GM21825 (cell line): ENCODE measurements at regions not wholly inside any gene's neighbourhood (a gene's known extent, or its start where the extent isn't known, plus 50 kb on each side); places are given as distances from the start of the nearest gene placed in this dataset.

Experiments used
- ATAC-seq: cut with Tn5 transposase; IDR thresholded peaks from one replicate; pipeline ENCODE4 v1.9.1; 2021; ENCODE audit warnings: mild to moderate bottlenecking, moderate library complexity; ENCODE audit not compliant: unreplicated experiment

- no peak for ATAC-seq
These were observed 326.2 kb upstream of the MSX2 start for GRCh38 chr5:174398171-174398570.

GRCh38 chr5:174399411-174399810 is 325.0 kb upstream of the MSX2 start:
- ATAC-seq: no peak

DNA sequence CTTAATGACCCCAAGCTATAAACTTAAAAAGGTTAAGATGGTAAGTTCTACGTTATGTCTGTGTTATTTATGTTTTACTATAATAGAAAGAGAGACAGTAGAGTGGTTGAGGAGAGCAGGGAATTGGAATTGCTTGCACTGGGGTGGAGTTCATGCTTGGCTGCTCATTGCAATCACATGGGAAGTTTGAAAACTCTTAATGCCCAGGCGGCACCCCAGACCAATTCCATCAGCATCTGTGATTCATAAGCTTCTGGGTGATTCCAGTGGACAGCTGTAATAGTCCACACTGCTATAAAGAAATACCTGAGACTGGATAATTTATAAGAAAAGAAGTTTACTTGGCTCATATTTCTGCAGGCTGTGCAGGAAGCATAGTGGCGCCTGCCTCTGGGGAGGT is 323.9 kb upstream of the MSX2 start:
- no peak for ATAC-seq

DNA sequence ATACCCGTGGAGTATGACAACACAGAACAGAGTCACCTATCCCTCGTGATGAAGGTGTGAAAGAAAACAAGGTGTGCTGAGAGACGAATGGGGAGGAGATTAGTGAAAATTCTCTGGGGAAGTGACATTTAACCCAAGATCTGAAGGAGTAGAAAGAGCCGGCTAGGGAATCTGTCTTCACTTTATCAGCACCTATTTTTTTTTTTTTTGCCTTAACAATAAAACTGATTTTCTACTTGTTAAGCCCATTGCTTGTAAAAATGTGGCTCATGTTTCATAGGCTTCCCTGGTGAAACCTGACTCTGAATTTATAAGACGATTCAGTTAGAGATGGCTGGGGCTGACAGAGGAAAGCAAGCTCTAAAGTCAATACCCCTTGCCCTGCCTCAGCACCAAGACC is 322.6 kb upstream of the MSX2 start:
- no peak for ATAC-seq

GRCh38 chr5:174402222-174402812 is 322.1 kb upstream of the MSX2 start:
- no peak for ATAC-seq

DNA sequence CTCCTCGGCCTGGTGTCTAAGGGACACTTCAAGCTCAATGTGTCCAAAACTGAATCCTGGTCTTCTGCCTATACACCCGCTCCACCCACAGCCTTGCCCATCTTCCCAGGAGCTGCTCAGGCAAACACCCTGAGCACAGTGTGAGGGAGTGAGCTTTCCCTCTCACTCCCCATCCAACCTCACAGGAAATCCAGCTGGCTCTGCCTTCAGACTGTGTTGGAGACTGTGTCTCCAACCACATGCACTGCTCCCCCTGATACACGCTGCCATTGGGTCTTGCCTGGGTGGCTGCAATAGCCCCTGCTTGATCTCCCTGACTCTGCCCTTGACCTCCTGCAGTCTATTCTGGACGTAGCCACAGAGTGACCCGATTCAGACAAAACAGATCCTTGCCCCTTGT is 319.5 kb upstream of the MSX2 start:
- no peak for ATAC-seq

GRCh38 chr5:174409070-174409469 is 315.3 kb upstream of the MSX2 start:
- no peak for ATAC-seq

DNA sequence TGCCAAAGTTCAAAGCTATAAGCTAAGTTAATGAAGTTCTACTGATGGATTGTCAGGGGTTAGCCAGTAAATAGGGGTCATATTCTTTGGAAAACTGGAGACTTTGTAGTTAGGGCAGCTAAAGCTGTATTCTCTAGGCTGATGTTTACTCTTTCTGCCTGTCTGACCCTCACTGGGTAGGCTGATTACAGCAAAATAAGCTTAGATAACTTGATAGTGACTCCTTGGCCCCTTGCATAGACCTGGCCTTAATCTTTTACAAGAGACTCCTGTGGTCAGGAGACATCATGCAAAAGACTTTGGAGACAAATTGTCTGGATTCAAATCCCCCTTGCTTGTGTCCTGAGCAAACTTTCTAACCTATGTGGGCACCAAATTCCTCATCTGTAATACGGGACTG is 314.4 kb upstream of the MSX2 start:
- ATAC-seq: no peak

GRCh38 chr5:174410716-174411478 is 313.5 kb upstream of the MSX2 start:
- no peak for ATAC-seq

DNA sequence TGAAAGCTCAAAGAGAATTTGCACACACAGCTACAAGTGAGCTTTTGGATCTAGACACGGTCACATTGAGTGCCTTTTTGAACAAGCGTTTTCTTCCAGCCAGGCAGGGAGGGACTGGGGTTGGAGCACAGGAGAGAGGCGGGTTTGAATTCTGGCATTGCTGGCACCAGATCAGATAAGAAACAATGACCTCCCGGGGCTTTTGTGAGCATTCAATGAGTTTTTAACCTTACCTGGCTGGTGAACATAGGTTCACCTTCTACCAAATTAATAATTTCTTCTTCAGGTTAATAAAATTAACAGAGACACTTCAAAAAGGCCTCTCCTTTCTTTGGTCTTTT is 312.9 kb upstream of the MSX2 start:
- no peak for ATAC-seq

DNA sequence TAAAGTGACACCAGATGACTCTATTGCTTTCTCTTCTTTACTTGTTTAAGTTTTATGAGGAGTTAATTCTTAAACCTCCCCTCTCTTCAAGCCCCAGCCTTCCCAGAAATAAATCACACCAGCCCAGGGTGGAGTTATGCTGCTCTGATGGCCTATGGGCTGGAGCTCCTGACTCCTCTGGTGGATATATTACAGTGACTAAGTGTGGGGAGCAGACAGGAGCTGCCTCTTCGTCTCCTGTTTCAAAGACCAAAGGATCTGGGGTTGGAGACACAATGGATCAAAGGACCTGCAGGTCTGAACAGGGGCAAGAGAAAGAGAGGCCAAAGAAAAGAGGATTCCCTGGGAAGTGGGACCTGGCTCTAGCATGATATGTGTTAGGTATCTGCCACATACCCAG is 312.0 kb upstream of the MSX2 start:
- ATAC-seq: no peak

DNA sequence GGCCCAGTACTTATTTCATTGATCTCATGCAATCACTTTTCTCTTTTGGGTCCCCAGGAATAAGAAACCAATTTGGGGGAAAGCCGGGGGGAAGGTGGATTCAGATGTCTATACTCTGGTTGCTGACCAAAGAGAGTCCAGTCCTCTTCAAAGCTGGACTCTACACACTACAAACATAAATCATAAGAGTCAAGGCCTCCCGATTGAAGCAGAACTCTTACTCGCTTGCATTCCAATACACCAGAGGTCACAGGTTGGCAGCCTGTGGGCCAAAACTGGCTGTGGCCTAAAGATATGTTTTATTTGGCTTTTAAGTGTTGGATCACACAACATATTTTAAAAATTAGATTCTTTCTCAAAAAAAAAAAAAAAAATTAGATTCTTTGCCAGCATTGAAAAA is 311.4 kb upstream of the MSX2 start:
- ATAC-seq: no peak

DNA sequence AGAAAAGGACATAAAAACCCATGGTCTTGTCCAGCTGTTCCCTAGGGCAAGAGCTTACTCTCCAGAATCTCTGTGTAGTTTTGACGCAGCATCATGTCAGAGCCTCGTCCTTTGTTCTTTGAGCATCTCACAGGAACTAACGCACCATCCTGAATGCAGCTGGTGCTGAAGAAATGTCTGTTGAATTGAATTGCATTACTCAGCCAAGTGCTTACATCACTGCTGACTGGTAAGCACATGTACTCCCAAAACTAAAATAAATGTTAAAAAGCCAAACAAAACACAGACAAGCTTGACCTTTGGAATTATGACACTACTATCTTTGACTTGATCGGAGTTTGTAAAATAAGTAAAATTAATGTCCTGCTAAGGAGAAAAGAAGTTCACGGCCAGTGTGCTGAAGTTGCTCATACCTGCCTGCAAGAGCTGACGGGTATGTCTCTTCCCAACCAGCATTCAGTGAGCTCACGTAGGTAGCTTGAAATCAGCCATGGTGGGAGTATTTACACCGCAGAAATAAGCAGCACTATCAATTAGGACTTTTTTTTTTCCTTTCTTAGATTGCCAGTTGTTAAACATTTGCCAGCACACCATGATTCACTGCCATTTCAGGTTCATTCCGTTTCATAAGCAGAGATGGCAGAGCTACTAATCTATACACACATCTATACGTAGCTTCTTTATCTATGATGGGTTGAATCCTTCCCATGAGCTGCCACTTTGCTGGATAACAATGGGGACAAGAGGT is 310.6 kb upstream of the MSX2 start:
- no peak for ATAC-seq

GRCh38 chr5:174414315-174414710 is 310.1 kb upstream of the MSX2 start:
- no peak for ATAC-seq

DNA sequence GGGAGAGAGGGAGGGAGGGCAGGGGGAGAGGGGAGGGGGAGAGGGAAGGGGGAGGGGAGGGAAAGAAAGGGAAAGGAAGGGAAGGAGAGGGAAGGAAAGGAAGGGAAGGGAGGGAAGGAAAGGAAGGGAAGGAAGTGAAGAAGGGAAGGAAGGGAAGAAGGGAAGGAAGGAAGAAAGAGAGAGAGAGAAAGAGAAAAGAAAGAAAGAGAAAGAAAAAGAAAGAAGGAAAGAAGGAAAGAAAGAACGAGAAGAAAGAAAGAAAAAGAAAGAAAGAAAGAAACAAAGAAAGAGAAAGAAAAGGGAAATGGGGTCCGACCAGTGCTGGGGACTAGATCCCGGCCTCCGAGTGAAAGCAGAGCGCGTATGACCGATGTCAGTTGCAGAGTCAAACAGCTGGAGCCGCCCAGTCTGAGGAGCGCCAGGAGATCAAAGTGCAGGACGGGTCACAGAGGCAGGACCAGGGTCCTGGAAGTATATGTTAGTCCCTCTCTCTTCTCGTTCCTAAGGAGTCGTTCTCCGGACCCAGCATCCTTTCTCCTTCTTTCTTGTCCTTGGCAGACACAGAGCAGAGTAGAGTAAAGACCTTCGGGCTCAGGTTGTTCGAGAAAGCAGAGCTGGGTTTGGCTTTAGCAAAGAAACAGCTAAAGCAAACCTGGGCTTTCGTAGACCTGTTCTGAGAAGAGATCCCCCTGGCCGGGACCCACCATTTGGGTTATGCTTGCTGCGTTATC is 305.4 kb upstream of the MSX2 start:
- no peak for ATAC-seq

DNA sequence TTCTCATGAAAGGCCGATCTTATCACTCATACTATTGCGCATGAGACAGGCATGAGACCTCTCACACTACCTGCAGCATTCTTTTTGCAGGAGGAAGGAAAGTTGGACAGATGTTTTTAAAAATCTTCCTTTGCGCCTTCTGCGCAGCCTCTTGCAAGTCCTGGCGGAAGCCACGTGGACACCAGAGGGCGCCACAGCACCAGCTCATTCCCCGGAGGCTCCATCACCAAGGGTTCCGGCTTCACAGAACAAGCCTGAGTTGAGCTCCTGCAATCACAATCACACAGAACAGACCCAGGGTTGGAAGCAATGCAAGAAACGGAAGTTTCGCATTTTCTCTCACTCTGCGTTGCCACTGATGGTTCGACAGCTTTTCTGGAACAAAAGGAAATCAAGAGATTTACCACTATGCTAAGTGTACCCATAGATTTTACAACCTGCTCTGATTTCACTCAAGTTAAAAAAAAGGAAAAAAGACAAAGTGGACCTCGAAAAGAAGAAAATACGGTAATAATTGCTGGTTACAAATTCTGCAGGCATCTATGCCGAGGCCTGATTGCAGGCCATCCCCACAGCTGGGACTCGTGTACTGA is 304.7 kb upstream of the MSX2 start:
- ATAC-seq: peak; percentile 87

DNA sequence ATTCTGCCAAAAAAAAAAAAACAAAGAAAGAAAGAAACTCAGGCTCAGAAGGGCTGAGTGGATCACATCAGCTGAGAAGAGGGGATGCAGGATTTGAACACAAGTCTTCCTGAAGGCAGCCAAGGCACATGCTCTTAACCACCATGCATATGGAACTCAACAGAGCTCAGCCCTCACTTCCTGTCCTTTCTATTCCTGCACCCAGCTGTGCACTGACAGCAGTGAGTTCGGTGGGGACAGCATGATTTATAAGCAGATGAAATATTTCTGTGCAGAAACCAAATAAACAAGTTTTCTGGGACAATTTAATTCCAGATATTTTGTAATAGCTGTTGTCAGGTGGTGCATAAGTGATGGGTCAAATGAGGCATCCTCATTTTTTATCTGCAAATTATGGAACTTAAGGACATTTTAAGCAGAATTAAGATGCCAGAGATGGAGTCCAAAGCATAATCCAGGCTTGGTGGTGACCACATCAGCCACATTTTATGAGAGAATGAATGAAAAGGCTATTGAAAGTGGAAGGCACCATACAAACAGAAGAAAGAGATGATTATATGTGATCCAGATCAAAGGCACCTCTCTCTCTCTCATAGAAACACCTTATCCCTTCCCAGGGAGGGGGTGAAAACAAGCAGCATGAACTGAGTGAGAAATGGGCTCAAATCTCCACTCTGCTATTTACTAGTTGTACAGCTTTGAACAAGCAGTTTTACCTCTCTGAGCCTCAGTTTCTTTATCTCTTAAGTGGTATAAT is 303.6 kb upstream of the MSX2 start:
- ATAC-seq: no peak

- ATAC-seq: no peak
These were observed 303.0 kb upstream of the MSX2 start for GRCh38 chr5:174421408-174421805.

DNA sequence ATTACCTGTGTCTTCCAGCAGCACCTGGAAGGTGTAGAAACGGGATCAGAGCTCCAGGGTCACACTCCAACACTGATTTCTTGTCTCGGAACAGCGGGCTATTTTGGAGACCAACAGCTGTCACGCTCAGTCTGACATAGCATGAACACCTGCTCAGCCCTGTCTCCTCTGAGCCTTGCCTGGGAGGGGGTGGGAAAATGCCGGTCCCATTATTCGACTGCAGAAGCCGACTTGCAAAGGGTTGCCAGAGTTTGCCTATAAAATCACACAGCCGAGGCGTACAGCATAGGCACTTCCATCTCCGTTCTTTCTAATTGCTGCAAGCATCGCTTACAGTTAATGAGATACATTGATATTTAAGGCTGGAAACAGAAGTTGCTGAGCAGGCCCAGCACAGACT is 300.8 kb upstream of the MSX2 start:
- ATAC-seq: no peak

GRCh38 chr5:174424219-174425053 is 299.9 kb upstream of the MSX2 start:
- no peak for ATAC-seq
